ENCODE measurements at regions not wholly inside any gene's neighbourhood (a gene's known extent, or its start where the extent isn't known, plus 50 kb on each side); places are given as distances from the start of the nearest gene placed in this dataset.

DNA sequence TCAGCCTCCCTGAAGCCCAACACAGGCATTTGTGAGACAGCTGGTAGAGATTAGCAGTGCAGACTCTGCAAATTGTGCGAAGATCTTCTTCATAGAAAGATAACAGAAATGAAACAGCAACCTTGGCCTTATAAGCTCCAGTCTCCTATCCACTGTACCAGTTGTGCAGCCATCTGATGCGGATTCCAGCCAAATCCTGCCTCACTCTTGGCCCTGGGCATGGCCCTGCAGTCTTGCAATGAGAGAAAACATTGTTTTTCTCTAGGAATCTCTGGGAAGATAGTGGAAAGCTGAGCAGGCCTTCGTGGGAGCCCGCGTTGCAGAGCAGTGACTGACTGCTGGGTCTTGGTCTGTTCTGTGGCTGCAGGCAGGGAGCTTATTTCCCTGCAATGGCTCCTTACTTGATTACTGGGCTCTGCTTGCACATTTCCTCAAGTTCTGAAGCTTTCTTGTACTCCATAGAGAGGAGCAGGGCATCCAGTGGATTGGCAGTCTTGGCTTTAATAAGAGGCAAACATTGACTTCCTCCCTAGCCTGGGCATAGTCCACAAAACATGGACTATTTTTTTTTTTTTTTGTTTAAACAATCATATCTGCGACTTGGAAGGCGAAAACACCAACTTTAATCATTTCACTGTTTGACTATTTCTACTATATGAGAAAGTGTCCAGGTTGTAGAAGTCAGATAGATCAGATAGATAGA is 193.0 kb downstream of the ACTR3 start:
- no peak for DNase-seq (ENCODE audit: low read depth)
- TF ChIP-seq, protein P1, sequence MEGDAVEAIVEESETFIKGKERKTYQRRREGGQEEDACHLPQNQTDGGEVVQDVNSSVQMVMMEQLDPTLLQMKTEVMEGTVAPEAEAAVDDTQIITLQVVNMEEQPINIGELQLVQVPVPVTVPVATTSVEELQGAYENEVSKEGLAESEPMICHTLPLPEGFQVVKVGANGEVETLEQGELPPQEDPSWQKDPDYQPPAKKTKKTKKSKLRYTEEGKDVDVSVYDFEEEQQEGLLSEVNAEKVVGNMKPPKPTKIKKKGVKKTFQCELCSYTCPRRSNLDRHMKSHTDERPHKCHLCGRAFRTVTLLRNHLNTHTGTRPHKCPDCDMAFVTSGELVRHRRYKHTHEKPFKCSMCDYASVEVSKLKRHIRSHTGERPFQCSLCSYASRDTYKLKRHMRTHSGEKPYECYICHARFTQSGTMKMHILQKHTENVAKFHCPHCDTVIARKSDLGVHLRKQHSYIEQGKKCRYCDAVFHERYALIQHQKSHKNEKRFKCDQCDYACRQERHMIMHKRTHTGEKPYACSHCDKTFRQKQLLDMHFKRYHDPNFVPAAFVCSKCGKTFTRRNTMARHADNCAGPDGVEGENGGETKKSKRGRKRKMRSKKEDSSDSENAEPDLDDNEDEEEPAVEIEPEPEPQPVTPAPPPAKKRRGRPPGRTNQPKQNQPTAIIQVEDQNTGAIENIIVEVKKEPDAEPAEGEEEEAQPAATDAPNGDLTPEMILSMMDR (IDR thresholded peaks at IDR 0.05; ENCODE audit: control insufficient read depth, extremely low read depth, insufficient read depth), result no peak
- no peak overlapping the region for H3K4me3 ChIP-seq (ENCODE audit: low read depth, low read length)

- TF ChIP-seq, protein P1 (IDR thresholded peaks at IDR 0.05; ENCODE audit: control insufficient read depth, extremely low read depth, insufficient read depth), result no peak
- no peak overlapping the region for H3K4me3 ChIP-seq (ENCODE audit: low read depth, low read length)
- DNase-seq (ENCODE audit: low read depth), result no peak
Observed at GRCh38 chr2:114083717-114084387, 194.0 kb downstream of the ACTR3 start.

GRCh38 chr2:114085238-114085637 is 195.3 kb downstream of the ACTR3 start:
- DNase-seq (ENCODE audit: low read depth), result no peak
- TF ChIP-seq, protein P1 (IDR thresholded peaks at IDR 0.05; ENCODE audit: control insufficient read depth, extremely low read depth, insufficient read depth), result no peak
- no peak overlapping the region for H3K4me3 ChIP-seq (ENCODE audit: low read depth, low read length)

- no peak overlapping the region for H3K4me3 ChIP-seq (ENCODE audit: low read depth, low read length)
- TF ChIP-seq, protein P1 (IDR thresholded peaks at IDR 0.05; ENCODE audit: control insufficient read depth, extremely low read depth, insufficient read depth), result no peak
- no peak for DNase-seq (ENCODE audit: low read depth)
Observed at GRCh38 chr2:114085992-114086391, 196.1 kb downstream of the ACTR3 start.

DNA sequence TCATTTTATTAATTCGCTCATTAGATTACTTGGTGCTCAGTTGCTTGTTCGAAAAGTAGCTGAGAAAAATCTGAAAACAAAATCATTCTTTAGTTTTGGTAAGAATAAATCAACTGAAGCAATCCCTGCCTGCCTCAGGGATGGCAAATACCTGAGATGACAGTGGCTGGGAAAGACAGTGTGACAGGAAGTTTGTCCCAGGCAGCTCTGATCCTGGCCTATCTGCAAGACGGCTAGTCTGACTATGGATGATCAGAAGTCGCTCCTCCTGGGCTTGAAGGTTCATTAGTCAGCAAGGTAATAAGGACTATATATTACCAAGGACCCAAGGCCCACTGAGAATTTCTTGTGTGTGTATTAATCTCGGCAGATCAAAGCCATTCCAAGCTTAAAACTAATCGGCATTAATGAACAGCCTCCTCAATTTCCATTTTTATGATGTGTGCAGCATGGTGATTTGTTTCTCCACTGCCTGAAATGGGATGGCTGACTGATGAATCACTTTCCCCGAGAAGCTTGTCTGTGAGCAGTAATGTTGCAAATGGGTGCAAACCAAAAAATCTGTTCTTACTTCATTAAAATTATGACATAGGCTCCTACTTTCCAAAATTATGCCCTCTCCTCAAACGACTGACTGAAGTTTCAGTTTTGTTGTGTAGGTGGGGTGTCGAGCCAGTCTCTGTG is 199.9 kb downstream of the ACTR3 start:
- TF ChIP-seq, protein P1 (IDR thresholded peaks at IDR 0.05; ENCODE audit: control insufficient read depth, extremely low read depth, insufficient read depth), result no peak
- no peak for DNase-seq (ENCODE audit: low read depth)
- no peak overlapping the region for H3K4me3 ChIP-seq (ENCODE audit: low read depth, low read length)

- TF ChIP-seq, protein P1 (IDR thresholded peaks at IDR 0.05; ENCODE audit: control insufficient read depth, extremely low read depth, insufficient read depth), result no peak
- H3K4me3 ChIP-seq (ENCODE audit: low read depth, low read length), result no peak overlapping the region
- no peak for DNase-seq (ENCODE audit: low read depth)
Observed at GRCh38 chr2:114091010-114091409, 201.1 kb downstream of the ACTR3 start.

Measured in LNCaP clone FGC (cell line).